ENCODE measurements at regions not wholly inside any gene's neighbourhood (a gene's known extent, or its start where the extent isn't known, plus 50 kb on each side); places are given as distances from the start of the nearest gene placed in this dataset.

- TF ChIP-seq ELK1 (IDR thresholded peaks at IDR 0.05; ENCODE audit: low read depth, low read length), result no peak
- TF ChIP-seq POLR2A (IDR thresholded peaks at IDR 0.05; ENCODE audit: low read length), result no peak
- no peak for TF ChIP-seq MYC (IDR thresholded peaks at IDR 0.05; ENCODE audit: borderline replicate concordance, low read length)
- no peak for TF ChIP-seq EP300 (IDR thresholded peaks at IDR 0.05)
- TF ChIP-seq RCOR1 (IDR thresholded peaks at IDR 0.05; ENCODE audit: low read depth, low read length), result no peak
- TF ChIP-seq NPAS2 (CRISPR knock-in tag; IDR thresholded peaks at IDR 0.05; ENCODE audit: borderline replicate concordance), result no peak
- TF ChIP-seq BHLHE40 (IDR thresholded peaks at IDR 0.05; ENCODE audit: low read depth, low read length), result no peak
- no peak for TF ChIP-seq JUN (IDR thresholded peaks at IDR 0.05)
- TF ChIP-seq CTCF (IDR thresholded peaks at IDR 0.05), result no peak
- no peak for TF ChIP-seq RAD21 (conservative IDR thresholded peaks at IDR 0.05 in 1 of 2, IDR thresholded peaks at IDR 0.05 in 1 of 2)
- no peak for TF ChIP-seq HDAC2 (IDR thresholded peaks at IDR 0.05)
Observed at GRCh38 chr3:194828116-194828515, 142.4 kb downstream of the FAM43A start.

Data from A549 (cell line).